Spleen (tissue), 7 donors: ENCODE measurements at regions not wholly inside any gene's neighbourhood (a gene's known extent, or its start where the extent isn't known, plus 50 kb on each side); places are given as distances from the start of the nearest gene placed in this dataset.

ENCODE experiments used
- POLR2A ChIP-seq, 3 donors: fragments of 450-650 bp; IDR thresholded peaks; one replicate each; pipeline ENCODE4 v1.5.1; 2017; ENCODE audit warnings: antibody characterized with exemption in 3 of 3, mild to moderate bottlenecking in 1 of 3
- POLR2AphosphoS5 ChIP-seq, 3 donors: sonication (generic); formaldehyde crosslinking; IDR thresholded peaks; one replicate each; pipeline ENCODE4 v1.5.1; 2017; ENCODE audit warnings: antibody characterized with exemption in 3 of 3
- TF ChIP-seq, protein P1 (sequence below), 11 experiments: fragments of 200-600 bp in 7 of 11; fragments of 450-650 bp in 4 of 11; sonication (generic) in 4 of 11; IDR thresholded peaks in 8 of 11; conservative IDR thresholded peaks in 3 of 11; 1 replicate in 7 of 11; 2 replicates in 4 of 11; pipeline versions ENCODE4 v1.4.0 to v1.8.0; 2016 to 2021; ENCODE audit warnings: antibody characterized with exemption in 11 of 11, inconsistent platforms in 4 of 11, mild to moderate bottlenecking in 1 of 11
- donor health status: DM: no; HTN: no; CAD: no; lungs with moderate emphysema.
- donor health status: DM: no; HTN: no; CAD: no.
- donor health status: DM: no; HTN: no; CAD: no.

DNA sequence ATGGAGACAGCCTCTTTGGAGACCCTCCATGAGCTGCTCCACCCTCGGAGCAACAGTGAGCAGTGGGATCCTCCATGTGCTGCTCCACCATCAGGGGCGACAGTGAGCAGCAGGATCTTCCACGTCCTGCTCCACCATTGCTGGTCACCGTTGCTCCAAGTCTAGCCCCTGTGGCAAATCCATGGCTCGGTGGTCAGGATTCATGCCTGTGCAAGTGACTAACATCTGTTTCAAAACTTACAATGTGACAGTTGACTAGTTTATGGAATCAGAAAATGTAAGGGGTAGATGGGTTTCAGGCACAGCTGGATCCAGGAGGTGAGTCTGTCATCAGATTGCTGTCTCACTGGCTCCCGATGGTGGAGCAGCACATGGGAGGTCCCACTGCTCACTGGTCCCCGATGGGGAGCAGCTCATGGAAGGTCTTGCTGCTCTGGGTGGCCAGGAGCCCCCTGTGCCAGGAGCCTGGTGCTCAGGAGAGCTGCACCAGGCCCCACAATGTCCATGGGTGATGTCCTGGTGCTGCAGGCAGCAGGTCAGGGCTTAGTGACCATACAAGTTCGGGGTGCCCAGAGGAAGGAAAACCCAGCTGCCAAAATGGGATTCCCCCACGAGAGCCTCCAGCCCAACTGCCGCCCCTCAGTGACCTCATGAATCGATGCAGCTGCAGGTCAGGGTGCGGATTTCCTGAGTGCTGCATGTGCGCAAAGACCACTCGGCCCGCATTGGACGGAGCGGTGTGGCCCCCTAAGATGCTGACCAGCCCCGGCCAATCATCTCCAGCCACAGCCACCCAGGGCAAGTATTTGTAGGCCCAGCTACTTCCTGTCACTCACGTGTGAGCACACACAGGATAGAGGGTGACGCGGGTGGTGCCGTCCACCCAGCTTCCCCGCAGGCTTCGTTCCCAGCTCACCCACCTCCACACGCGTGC is 116.5 kb upstream of the OTOS start:
- TF ChIP-seq, protein P1, sequence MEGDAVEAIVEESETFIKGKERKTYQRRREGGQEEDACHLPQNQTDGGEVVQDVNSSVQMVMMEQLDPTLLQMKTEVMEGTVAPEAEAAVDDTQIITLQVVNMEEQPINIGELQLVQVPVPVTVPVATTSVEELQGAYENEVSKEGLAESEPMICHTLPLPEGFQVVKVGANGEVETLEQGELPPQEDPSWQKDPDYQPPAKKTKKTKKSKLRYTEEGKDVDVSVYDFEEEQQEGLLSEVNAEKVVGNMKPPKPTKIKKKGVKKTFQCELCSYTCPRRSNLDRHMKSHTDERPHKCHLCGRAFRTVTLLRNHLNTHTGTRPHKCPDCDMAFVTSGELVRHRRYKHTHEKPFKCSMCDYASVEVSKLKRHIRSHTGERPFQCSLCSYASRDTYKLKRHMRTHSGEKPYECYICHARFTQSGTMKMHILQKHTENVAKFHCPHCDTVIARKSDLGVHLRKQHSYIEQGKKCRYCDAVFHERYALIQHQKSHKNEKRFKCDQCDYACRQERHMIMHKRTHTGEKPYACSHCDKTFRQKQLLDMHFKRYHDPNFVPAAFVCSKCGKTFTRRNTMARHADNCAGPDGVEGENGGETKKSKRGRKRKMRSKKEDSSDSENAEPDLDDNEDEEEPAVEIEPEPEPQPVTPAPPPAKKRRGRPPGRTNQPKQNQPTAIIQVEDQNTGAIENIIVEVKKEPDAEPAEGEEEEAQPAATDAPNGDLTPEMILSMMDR (IDR thresholded peaks at IDR 0.05 in 8 of 11, conservative IDR thresholded peaks at IDR 0.05 in 3 of 11) = no peak
- TF ChIP-seq POLR2AphosphoS5 (IDR thresholded peaks at IDR 0.05) (no peak), POLR2A (IDR thresholded peaks at IDR 0.05) (no peak)
